ENCODE measurements at regions not wholly inside any gene's neighbourhood (a gene's known extent, or its start where the extent isn't known, plus 50 kb on each side); places are given as distances from the start of the nearest gene placed in this dataset.
"Not testable (repeated sequence)": the region's sequence is repeated elsewhere in the genome, so short reads cannot be mapped to it uniquely, and the experiment has no call there.

- intact Hi-C loops (cut with DNase I; ENCODE audit: low total_unique reads): no loop called here
- no peak overlapping the region for H3K27ac ChIP-seq
- no peaks in the 10 kb centered on the region for H3K4me1 ChIP-seq
- DNase-seq: no peak
- H3K27me3 ChIP-seq: no peaks in the 10 kb centered on the region
- H3K4me3 ChIP-seq: no peak overlapping the region
- 86 to 87% methylated on average over 1 of the region's 1 CpG for WGBS, 2 donors
- no peak for TF ChIP-seq POLR2A (IDR thresholded peaks at IDR 0.05)
- no peaks in the 10 kb centered on the region for H3K36me3 ChIP-seq (ENCODE audit: low read depth, missing control alignments)
- H3K9me3 ChIP-seq: no peaks in the 10 kb centered on the region
Measured at GRCh38 chr18:40296717-40297413, 1658.2 kb upstream of the PIK3C3 start.

DNA sequence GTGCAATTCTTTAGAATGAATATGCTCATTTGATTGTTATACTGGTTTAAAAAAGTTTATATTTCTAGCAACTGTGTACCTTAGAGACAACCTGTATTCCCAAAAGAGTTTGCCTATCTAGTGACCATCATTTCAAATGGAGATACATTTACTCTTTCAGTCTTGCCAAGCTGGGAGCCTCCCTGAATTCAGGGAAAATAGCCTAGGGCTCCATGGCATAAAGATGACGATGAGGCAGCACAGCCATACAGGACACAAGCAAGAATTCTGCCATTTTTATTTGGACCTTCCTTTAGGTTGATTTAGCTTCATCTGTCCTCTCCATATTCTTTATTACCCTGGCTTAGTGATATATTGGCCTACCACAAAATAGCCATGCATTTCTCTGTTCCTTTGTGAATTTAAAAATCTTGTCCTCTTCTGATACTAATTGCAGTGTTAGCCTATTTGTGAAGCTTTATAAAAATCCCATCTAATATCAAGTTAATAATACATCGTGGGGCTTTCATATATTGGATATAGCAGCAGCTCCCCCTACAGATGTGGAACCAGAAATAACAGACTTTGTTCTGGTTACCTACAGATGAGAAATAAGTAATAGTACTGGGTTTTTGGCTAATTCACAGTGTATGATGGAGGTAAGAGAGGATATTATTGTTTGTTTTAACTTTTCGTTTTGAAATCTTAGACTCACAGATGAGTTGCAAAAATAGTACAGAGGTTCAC lies 1661.9 kb upstream of the PIK3C3 start:
- Histone ChIP-seq H3K4me3 (no peak overlapping the region), H3K27me3 (no peaks in the 10 kb centered on the region), H3K9me3 (no peaks in the 10 kb centered on the region), H3K27ac (no peak overlapping the region), H3K4me1 (no peaks in the 10 kb centered on the region), H3K36me3 (ENCODE audit: low read depth, missing control alignments) (no peaks in the 10 kb centered on the region)
- intact Hi-C loops (cut with DNase I; ENCODE audit: low total_unique reads): no loop called here
- TF ChIP-seq POLR2A (IDR thresholded peaks at IDR 0.05) (no peak), CTCF (IDR thresholded peaks at IDR 0.05) (no peak)
- WGBS, 2 donors: 41% methylated on average over 3 of the region's 3 CpGs
- DNase-seq: no peak

DNA sequence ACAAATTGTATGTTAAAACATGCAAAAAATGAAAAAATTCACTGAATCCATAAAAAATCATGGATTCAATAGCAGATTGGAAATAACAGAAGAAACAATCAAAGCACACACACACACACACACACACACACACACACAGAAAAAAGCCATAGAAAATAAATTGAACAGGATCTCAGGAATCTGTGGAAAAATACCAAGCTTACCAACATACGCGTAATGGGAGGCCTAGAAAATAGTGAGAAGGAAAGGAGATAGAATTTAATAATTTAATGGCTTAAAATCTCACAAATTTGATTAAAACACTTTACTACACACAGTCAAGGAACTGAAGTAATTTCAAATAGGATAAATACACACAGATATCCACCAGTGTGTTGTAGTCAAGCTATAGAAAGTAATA lies 1671.5 kb upstream of the PIK3C3 start:
- no peaks in the 10 kb centered on the region for H3K4me1 ChIP-seq
- no peak overlapping the region for H3K27ac ChIP-seq
- no peak for DNase-seq
- H3K9me3 ChIP-seq: no peaks in the 10 kb centered on the region
- intact Hi-C loops (cut with DNase I; ENCODE audit: low total_unique reads): no loop called here
- WGBS, 2 donors: 92 to 96% methylated on average over 2 of the region's 2 CpGs
- no peak overlapping the region for H3K4me3 ChIP-seq
- H3K27me3 ChIP-seq: no peaks in the 10 kb centered on the region
- no peaks in the 10 kb centered on the region for H3K36me3 ChIP-seq (ENCODE audit: low read depth, missing control alignments)
- TF ChIP-seq POLR2A (IDR thresholded peaks at IDR 0.05) (no peak), CTCF (IDR thresholded peaks at IDR 0.05) (no peak)

DNA sequence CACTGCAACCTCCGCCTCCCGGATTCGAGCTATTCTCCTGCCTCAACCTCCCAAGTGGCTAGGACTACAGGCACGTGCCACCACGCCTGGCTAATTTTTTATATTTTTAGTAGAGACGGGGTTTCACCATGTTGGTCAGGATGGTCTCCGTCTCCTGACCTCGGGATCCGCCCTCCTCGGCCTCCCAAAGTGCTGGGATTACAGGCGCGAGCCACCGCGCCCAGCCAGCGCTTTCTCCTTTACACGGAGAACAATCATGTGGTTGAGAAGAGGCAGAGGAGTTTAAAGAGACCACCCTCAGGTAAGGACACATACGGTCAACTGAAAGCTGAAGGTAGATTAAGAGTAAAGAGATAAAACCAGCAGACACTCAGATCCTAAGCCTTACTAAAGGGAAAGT lies 1673.7 kb upstream of the PIK3C3 start:
- H3K9me3 ChIP-seq; H3K36me3 ChIP-seq (ENCODE audit: low read depth, missing control alignments); H3K27me3 ChIP-seq; H3K4me3 ChIP-seq; H3K27ac ChIP-seq; DNase-seq; intact Hi-C loops (cut with DNase I; ENCODE audit: low total_unique reads); H3K4me1 ChIP-seq: not testable (repeated sequence)
- 64 to 78% methylated on average over 17 of the region's 17 CpGs for WGBS, 2 donors

DNA sequence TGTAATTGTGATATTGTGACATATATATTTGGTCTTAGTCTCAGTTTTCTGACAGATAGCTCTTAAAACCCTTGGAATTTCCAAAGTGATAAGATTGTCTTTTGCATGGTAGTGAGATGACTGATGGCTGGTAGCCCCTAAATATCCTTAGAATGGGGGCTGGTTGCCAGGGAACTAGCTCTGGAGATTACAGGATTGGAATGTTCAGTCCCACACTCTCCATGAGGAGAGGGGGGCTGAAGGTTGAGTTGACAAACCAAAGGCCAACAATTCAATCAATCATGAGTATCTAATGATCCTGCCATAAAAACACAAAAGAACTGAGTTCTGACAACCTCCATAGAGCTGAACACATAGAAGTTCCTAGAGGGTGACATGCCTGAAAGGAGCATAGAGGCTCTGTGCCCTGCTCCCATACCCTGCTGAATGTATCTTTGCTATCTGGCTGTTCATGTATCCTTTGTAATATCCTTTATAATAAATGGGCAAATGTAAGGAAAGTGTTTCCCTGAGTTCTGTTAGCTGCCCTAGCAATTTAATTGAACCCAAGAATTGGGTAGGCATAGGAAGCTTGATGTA lies 1680.3 kb upstream of the PIK3C3 start:
- no peaks in the 10 kb centered on the region for H3K4me1 ChIP-seq
- H3K9me3 ChIP-seq: no peaks in the 10 kb centered on the region
- intact Hi-C loops (cut with DNase I; ENCODE audit: low total_unique reads): no loop called here
- DNase-seq: no peak
- TF ChIP-seq POLR2A (IDR thresholded peaks at IDR 0.05) (no peak), CTCF (IDR thresholded peaks at IDR 0.05) (no peak)
- no peak overlapping the region for H3K4me3 ChIP-seq
- H3K36me3 ChIP-seq (ENCODE audit: low read depth, missing control alignments): no peaks in the 10 kb centered on the region
- H3K27ac ChIP-seq: no peak overlapping the region
- H3K27me3 ChIP-seq: no peaks in the 10 kb centered on the region

Measured in testis (tissue), 2 donors.